IPS-20b (cell line): ENCODE measurements at regions not wholly inside any gene's neighbourhood (a gene's known extent, or its start where the extent isn't known, plus 50 kb on each side); places are given as distances from the start of the nearest gene placed in this dataset.

Source experiments
- H3K27ac ChIP-seq: one replicate; pipeline ENCODE4 v1.5.1; 2013; ENCODE audit warnings: low read length
- H3K27me3 ChIP-seq: 2 replicates; pipeline ENCODE4 v1.6.1; 2013; ENCODE audit warnings: mild to moderate bottlenecking, low read length, inconsistent platforms; ENCODE audit not compliant: insufficient read depth
- H3K36me3 ChIP-seq: 2 replicates; pipeline ENCODE4 v1.6.1; 2013; ENCODE audit warnings: low read depth, mild to moderate bottlenecking, inconsistent platforms, low read length, moderate library complexity; ENCODE audit not compliant: insufficient read depth
- H3K4me1 ChIP-seq: 2 replicates; pipeline ENCODE4 v1.6.1; 2013; ENCODE audit warnings: mild to moderate bottlenecking, control low read depth, inconsistent platforms, low read length, moderate library complexity; ENCODE audit not compliant: insufficient read depth
- H3K4me3 ChIP-seq: 2 replicates; pipeline ENCODE4 v1.5.1; 2013; ENCODE audit warnings: mild to moderate bottlenecking, low read length, inconsistent platforms
- H3K9ac ChIP-seq: 2 replicates; pipeline ENCODE4 v1.6.1; 2013; ENCODE audit warnings: low read depth, mild to moderate bottlenecking, inconsistent platforms, low read length, moderate library complexity
- H3K9me3 ChIP-seq: 2 replicates; pipeline ENCODE4 v1.6.1; 2013; ENCODE audit warnings: mild to moderate bottlenecking, low read depth, low read length, inconsistent platforms; ENCODE audit not compliant: insufficient read depth

GRCh38 chr11:96940227-96940626 is 550.4 kb downstream of the JRKL start:
- no peaks in the 10 kb centered on the region for H3K9me3 ChIP-seq
- no peaks in the 10 kb centered on the region for H3K36me3 ChIP-seq
- no peak overlapping the region for H3K4me3 ChIP-seq
- H3K9ac ChIP-seq = no peak overlapping the region
- H3K4me1 ChIP-seq = no peaks in the 10 kb centered on the region
- no peak overlapping the region for H3K27ac ChIP-seq
- H3K27me3 ChIP-seq = no peaks in the 10 kb centered on the region

- Histone ChIP-seq H3K36me3 (no peaks in the 10 kb centered on the region), H3K27me3 (no peaks in the 10 kb centered on the region), H3K4me1 (no peaks in the 10 kb centered on the region), H3K9me3 (no peaks in the 10 kb centered on the region), H3K9ac (no peak overlapping the region), H3K27ac (no peak overlapping the region), H3K4me3 (no peak overlapping the region)
Observed at GRCh38 chr11:96942855-96943254, 553.0 kb downstream of the JRKL start.

GRCh38 chr11:96943970-96944369 is 554.2 kb downstream of the JRKL start:
- no peak overlapping the region for H3K4me3 ChIP-seq
- H3K9me3 ChIP-seq = no peaks in the 10 kb centered on the region
- H3K27me3 ChIP-seq = no peaks in the 10 kb centered on the region
- no peaks in the 10 kb centered on the region for H3K4me1 ChIP-seq
- no peak overlapping the region for H3K9ac ChIP-seq
- no peak overlapping the region for H3K27ac ChIP-seq
- H3K36me3 ChIP-seq = no peaks in the 10 kb centered on the region

- no peaks in the 10 kb centered on the region for H3K27me3 ChIP-seq
- H3K4me3 ChIP-seq = no peak overlapping the region
- H3K4me1 ChIP-seq = no peaks in the 10 kb centered on the region
- no peak overlapping the region for H3K27ac ChIP-seq
- H3K9me3 ChIP-seq = no peaks in the 10 kb centered on the region
- no peak overlapping the region for H3K9ac ChIP-seq
- H3K36me3 ChIP-seq = no peaks in the 10 kb centered on the region
Observed at GRCh38 chr11:96948066-96948465, 558.3 kb downstream of the JRKL start.

- Histone ChIP-seq H3K27me3 (no peaks in the 10 kb centered on the region), H3K27ac (no peak overlapping the region), H3K4me1 (no peaks in the 10 kb centered on the region), H3K9me3 (no peaks in the 10 kb centered on the region), H3K4me3 (no peak overlapping the region), H3K36me3 (no peaks in the 10 kb centered on the region), H3K9ac (no peak overlapping the region)
Observed at GRCh38 chr11:96949464-96949863, 559.7 kb downstream of the JRKL start.

GRCh38 chr11:96954587-96955242 is 564.9 kb downstream of the JRKL start:
- Histone ChIP-seq H3K4me1 (no peaks in the 10 kb centered on the region), H3K9me3 (no peaks in the 10 kb centered on the region), H3K4me3 (no peak overlapping the region), H3K9ac (no peak overlapping the region), H3K27ac (no peak overlapping the region), H3K36me3 (no peaks in the 10 kb centered on the region), H3K27me3 (no peaks in the 10 kb centered on the region)

GRCh38 chr11:96960476-96960875 is 570.7 kb downstream of the JRKL start:
- Histone ChIP-seq H3K4me3 (no peak overlapping the region), H3K4me1 (no peaks in the 10 kb centered on the region), H3K27ac (no peak overlapping the region), H3K9me3 (no peaks in the 10 kb centered on the region), H3K9ac (no peak overlapping the region), H3K36me3 (no peaks in the 10 kb centered on the region), H3K27me3 (no peaks in the 10 kb centered on the region)

- Histone ChIP-seq H3K9ac (no peak overlapping the region), H3K36me3 (no peaks in the 10 kb centered on the region), H3K9me3 (no peaks in the 10 kb centered on the region), H3K27me3 (no peaks in the 10 kb centered on the region), H3K4me3 (no peak overlapping the region), H3K27ac (no peak overlapping the region), H3K4me1 (no peaks in the 10 kb centered on the region)
Observed at GRCh38 chr11:96960926-96961325, 571.1 kb downstream of the JRKL start.

GRCh38 chr11:96961931-96962330 is 572.1 kb downstream of the JRKL start:
- Histone ChIP-seq H3K36me3 (no peaks in the 10 kb centered on the region), H3K9me3 (no peaks in the 10 kb centered on the region), H3K9ac (no peak overlapping the region), H3K27ac (no peak overlapping the region), H3K4me3 (no peak overlapping the region), H3K4me1 (no peaks in the 10 kb centered on the region), H3K27me3 (no peaks in the 10 kb centered on the region)

- no peak overlapping the region for H3K4me3 ChIP-seq
- no peaks in the 10 kb centered on the region for H3K36me3 ChIP-seq
- no peak overlapping the region for H3K27ac ChIP-seq
- no peaks in the 10 kb centered on the region for H3K9me3 ChIP-seq
- H3K9ac ChIP-seq = no peak overlapping the region
- no peaks in the 10 kb centered on the region for H3K4me1 ChIP-seq
- H3K27me3 ChIP-seq = no peaks in the 10 kb centered on the region
Observed at GRCh38 chr11:96963375-96963774, 573.6 kb downstream of the JRKL start.

- Histone ChIP-seq H3K4me3 (no peak overlapping the region), H3K27ac (no peak overlapping the region), H3K27me3 (no peaks in the 10 kb centered on the region)
Observed at GRCh38 chr11:96964661-96965060, 574.8 kb downstream of the JRKL start.

GRCh38 chr11:96967616-96968015 is 577.8 kb downstream of the JRKL start:
- no peaks in the 10 kb centered on the region for H3K9me3 ChIP-seq
- no peak overlapping the region for H3K9ac ChIP-seq
- H3K27ac ChIP-seq = no peak overlapping the region
- H3K36me3 ChIP-seq = no peaks in the 10 kb centered on the region
- H3K27me3 ChIP-seq = no peaks in the 10 kb centered on the region
- H3K4me3 ChIP-seq = no peak overlapping the region
- H3K4me1 ChIP-seq = no peaks in the 10 kb centered on the region

More at GRCh38 chr11:96964661-96965060, 574.8 kb downstream of the JRKL start:
- Histone ChIP-seq H3K9me3 (no peaks in the 10 kb centered on the region), H3K4me1 (no peaks in the 10 kb centered on the region), H3K9ac (no peak overlapping the region), H3K36me3 (no peaks in the 10 kb centered on the region)
